ENCODE measurements at regions not wholly inside any gene's neighbourhood (a gene's known extent, or its start where the extent isn't known, plus 50 kb on each side); places are given as distances from the start of the nearest gene placed in this dataset.

- TF ChIP-seq CTCF (IDR thresholded peaks at IDR 0.05) (no peak), SMAD4 (CRISPR knock-in tag; IDR thresholded peaks at IDR 0.05) (no peak), PRRX2 (CRISPR knock-in tag; IDR thresholded peaks at IDR 0.05) (no peak), ZBTB21 (CRISPR knock-in tag; IDR thresholded peaks at IDR 0.05; ENCODE audit: borderline replicate concordance) (no peak), CBFB (CRISPR knock-in tag; IDR thresholded peaks at IDR 0.05; ENCODE audit: low read depth) (no peak), ZNF138 (CRISPR knock-in tag; conservative IDR thresholded peaks at IDR 0.05) (no peak)
- TF ChIP-seq, protein P1, sequence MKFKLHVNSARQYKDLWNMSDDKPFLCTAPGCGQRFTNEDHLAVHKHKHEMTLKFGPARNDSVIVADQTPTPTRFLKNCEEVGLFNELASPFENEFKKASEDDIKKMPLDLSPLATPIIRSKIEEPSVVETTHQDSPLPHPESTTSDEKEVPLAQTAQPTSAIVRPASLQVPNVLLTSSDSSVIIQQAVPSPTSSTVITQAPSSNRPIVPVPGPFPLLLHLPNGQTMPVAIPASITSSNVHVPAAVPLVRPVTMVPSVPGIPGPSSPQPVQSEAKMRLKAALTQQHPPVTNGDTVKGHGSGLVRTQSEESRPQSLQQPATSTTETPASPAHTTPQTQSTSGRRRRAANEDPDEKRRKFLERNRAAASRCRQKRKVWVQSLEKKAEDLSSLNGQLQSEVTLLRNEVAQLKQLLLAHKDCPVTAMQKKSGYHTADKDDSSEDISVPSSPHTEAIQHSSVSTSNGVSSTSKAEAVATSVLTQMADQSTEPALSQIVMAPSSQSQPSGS (CRISPR knock-in tag; IDR thresholded peaks at IDR 0.05; ENCODE audit: borderline replicate concordance, low read depth) = no peak
These were observed 54.9 kb upstream of the PNRC1 start (continued) for GRCh38 chr6:89025633-89026032.

DNA sequence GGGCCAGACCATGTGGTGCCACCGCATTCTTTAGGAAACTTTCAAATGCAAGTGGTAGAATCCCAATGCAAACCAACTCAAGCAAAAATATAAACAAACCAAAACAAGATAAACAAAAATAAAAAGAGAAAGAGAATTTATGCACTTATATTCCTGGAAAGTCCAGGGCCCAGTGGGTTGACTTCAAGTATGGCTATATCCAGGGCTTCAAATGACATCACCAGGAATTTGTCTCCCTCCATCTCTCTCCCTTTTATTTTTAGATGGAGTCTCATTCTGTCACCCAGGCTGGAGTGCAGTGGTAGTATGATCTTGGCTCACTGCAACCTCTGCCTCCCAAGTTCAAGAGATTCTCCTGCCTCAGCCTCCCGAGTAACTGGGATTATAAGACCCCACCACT is 56.1 kb upstream of the PNRC1 start:
- H3K36me3 Mint-ChIP-seq = no peaks in the 10 kb centered on the region
- no peak for ATAC-seq
- H3K4me1 Mint-ChIP-seq = peaks cover 24% of the 10 kb centered on the region
- no peak overlapping the region for H3K27ac Mint-ChIP-seq
- H3K9me3 Mint-ChIP-seq = no peaks in the 10 kb centered on the region
- peaks cover 2% of the 10 kb centered on the region; the same call in 1 of the 2 replicates for H3K27me3 Mint-ChIP-seq (ENCODE audit: low read depth)
- DNase-seq (ENCODE audit: low spot score) = no peak
- POLR2A ChIA-PET = no interaction called here
- H3K4me3 Mint-ChIP-seq = no peak overlapping the region
- CTCF ChIA-PET = no interaction called here
- TF ChIP-seq AFF4 (CRISPR knock-in tag; IDR thresholded peaks at IDR 0.05; ENCODE audit: borderline replicate concordance) = no peak
- TF ChIP-seq NR3C1 (CRISPR knock-in tag; conservative IDR thresholded peaks at IDR 0.05; ENCODE audit: low read depth) = no peak
- TF ChIP-seq, protein P2, sequence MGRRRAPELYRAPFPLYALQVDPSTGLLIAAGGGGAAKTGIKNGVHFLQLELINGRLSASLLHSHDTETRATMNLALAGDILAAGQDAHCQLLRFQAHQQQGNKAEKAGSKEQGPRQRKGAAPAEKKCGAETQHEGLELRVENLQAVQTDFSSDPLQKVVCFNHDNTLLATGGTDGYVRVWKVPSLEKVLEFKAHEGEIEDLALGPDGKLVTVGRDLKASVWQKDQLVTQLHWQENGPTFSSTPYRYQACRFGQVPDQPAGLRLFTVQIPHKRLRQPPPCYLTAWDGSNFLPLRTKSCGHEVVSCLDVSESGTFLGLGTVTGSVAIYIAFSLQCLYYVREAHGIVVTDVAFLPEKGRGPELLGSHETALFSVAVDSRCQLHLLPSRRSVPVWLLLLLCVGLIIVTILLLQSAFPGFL (CRISPR knock-in tag; IDR thresholded peaks at IDR 0.05; ENCODE audit: borderline replicate concordance) = no peak
- TF ChIP-seq, protein P1 (CRISPR knock-in tag; IDR thresholded peaks at IDR 0.05; ENCODE audit: borderline replicate concordance, low read depth) = no peak
- TF ChIP-seq ZSCAN18 (CRISPR knock-in tag; IDR thresholded peaks at IDR 0.05) = no peak
- TF ChIP-seq, protein P3, sequence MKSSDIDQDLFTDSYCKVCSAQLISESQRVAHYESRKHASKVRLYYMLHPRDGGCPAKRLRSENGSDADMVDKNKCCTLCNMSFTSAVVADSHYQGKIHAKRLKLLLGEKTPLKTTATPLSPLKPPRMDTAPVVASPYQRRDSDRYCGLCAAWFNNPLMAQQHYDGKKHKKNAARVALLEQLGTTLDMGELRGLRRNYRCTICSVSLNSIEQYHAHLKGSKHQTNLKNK (CRISPR knock-in tag; IDR thresholded peaks at IDR 0.05) = no peak
- TF ChIP-seq, protein P4, sequence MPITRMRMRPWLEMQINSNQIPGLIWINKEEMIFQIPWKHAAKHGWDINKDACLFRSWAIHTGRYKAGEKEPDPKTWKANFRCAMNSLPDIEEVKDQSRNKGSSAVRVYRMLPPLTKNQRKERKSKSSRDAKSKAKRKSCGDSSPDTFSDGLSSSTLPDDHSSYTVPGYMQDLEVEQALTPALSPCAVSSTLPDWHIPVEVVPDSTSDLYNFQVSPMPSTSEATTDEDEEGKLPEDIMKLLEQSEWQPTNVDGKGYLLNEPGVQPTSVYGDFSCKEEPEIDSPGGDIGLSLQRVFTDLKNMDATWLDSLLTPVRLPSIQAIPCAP (CRISPR knock-in tag; IDR thresholded peaks at IDR 0.05) = no peak
- no peak for TF ChIP-seq ZNF317 (CRISPR knock-in tag; IDR thresholded peaks at IDR 0.05; ENCODE audit: borderline replicate concordance, low read depth)
- no peak for TF ChIP-seq GTF2I (CRISPR knock-in tag; conservative IDR thresholded peaks at IDR 0.05)
- TF ChIP-seq ZNF671 (CRISPR knock-in tag; IDR thresholded peaks at IDR 0.05) = no peak
